Effector CD4-positive, alpha-beta T cell (primary cell): ENCODE measurements at regions not wholly inside any gene's neighbourhood (a gene's known extent, or its start where the extent isn't known, plus 50 kb on each side); places are given as distances from the start of the nearest gene placed in this dataset.
"Not testable (repeated sequence)": the region's sequence is repeated elsewhere in the genome, so short reads cannot be mapped to it uniquely, and the experiment has no call there.

ENCODE experiments used
- DNase-seq: peaks from one replicate; pipeline ENCODE4 v3.0.0-alpha.2; 2020

- no peak for DNase-seq
These were observed 444.1 kb upstream of the TMEM132C start for GRCh38 chr12:127822809-127823411.

- DNase-seq, result no peak
These were observed 443.2 kb upstream of the TMEM132C start for GRCh38 chr12:127823801-127824200.

GRCh38 chr12:127829281-127830064 lies 437.5 kb upstream of the TMEM132C start:
- no peak for DNase-seq

GRCh38 chr12:127830065-127830460 lies 436.9 kb upstream of the TMEM132C start:
- no peak for DNase-seq

GRCh38 chr12:127830730-127831129 lies 436.2 kb upstream of the TMEM132C start:
- no peak for DNase-seq

GRCh38 chr12:127832172-127832571 lies 434.8 kb upstream of the TMEM132C start:
- no peak for DNase-seq

- not testable (repeated sequence) for DNase-seq
These were observed 430.2 kb upstream of the TMEM132C start for GRCh38 chr12:127836802-127837201.

GRCh38 chr12:127857661-127858060 lies 409.3 kb upstream of the TMEM132C start:
- no peak for DNase-seq

GRCh38 chr12:127860536-127860935 lies 406.4 kb upstream of the TMEM132C start:
- no peak for DNase-seq

- no peak for DNase-seq
These were observed 405.6 kb upstream of the TMEM132C start for GRCh38 chr12:127861406-127861805.

- DNase-seq, result no peak
These were observed 393.7 kb upstream of the TMEM132C start for GRCh38 chr12:127873306-127873705.

GRCh38 chr12:127881371-127882140 lies 385.4 kb upstream of the TMEM132C start:
- DNase-seq, result no peak

- no peak for DNase-seq
These were observed 384.0 kb upstream of the TMEM132C start for GRCh38 chr12:127883013-127883412.

GRCh38 chr12:127885954-127886750 lies 380.8 kb upstream of the TMEM132C start:
- DNase-seq, result no peak

GRCh38 chr12:127886827-127887226 lies 380.1 kb upstream of the TMEM132C start:
- no peak for DNase-seq

- DNase-seq, result no peak
These were observed 377.8 kb upstream of the TMEM132C start for GRCh38 chr12:127888943-127889719.

- no peak for DNase-seq
These were observed 372.9 kb upstream of the TMEM132C start for GRCh38 chr12:127893895-127894609.

- no peak for DNase-seq
These were observed 370.3 kb upstream of the TMEM132C start for GRCh38 chr12:127896661-127897060.

- DNase-seq, result no peak
These were observed 368.4 kb upstream of the TMEM132C start for GRCh38 chr12:127898616-127899015.

GRCh38 chr12:127899971-127900370 lies 367.0 kb upstream of the TMEM132C start:
- DNase-seq, result no peak

- DNase-seq, result no peak
These were observed 366.6 kb upstream of the TMEM132C start for GRCh38 chr12:127900386-127900785.
